Effector memory CD4-positive, alpha-beta T cell (primary cell): ENCODE measurements at regions not wholly inside any gene's neighbourhood (a gene's known extent, or its start where the extent isn't known, plus 50 kb on each side); places are given as distances from the start of the nearest gene placed in this dataset.

ENCODE experiments used
- DNase-seq, 3 donors: peaks; one replicate each; pipeline ENCODE4 v3.0.0-alpha.2; 2020
- H3K27ac ChIP-seq: 2 replicates; pipeline ENCODE4 v1.7.0; 2013; ENCODE audit warnings: mild to moderate bottlenecking, low read length, moderate library complexity; ENCODE audit not compliant: insufficient read depth, poor library complexity, severe bottlenecking
- H3K27me3 ChIP-seq: replicated peaks from 2 replicates; pipeline ENCODE4 v1.7.0; 2013; ENCODE audit warnings: mild to moderate bottlenecking, low read length; ENCODE audit not compliant: insufficient read depth, control insufficient read depth, poor library complexity, severe bottlenecking
- H3K36me3 ChIP-seq: 2 replicates; pipeline ENCODE4 v1.7.0; 2013; ENCODE audit warnings: mild to moderate bottlenecking, low read length, moderate library complexity; ENCODE audit not compliant: control insufficient read depth, insufficient read depth
- H3K4me1 ChIP-seq: 2 replicates; pipeline ENCODE4 v1.7.0; 2013; ENCODE audit warnings: low read length, mild to moderate bottlenecking; ENCODE audit not compliant: control insufficient read depth, insufficient read depth, poor library complexity, severe bottlenecking
- H3K4me3 ChIP-seq: 2 replicates; pipeline ENCODE4 v1.7.0; 2013; ENCODE audit warnings: low read length, low read depth, mild to moderate bottlenecking; ENCODE audit not compliant: insufficient read depth, poor library complexity, severe bottlenecking
- H3K9me3 ChIP-seq: 2 replicates; pipeline ENCODE4 v1.7.0; 2013; ENCODE audit warnings: mild to moderate bottlenecking, low read length, moderate library complexity; ENCODE audit not compliant: control insufficient read depth

GRCh38 chr15:93150910-93151881, 62.2 kb upstream of the RGMA start:
- DNase-seq, result no peak
- no peak overlapping the region for H3K27ac ChIP-seq
- H3K4me3 ChIP-seq, result no peak overlapping the region

GRCh38 chr15:93146601-93147000, 57.6 kb upstream of the RGMA start:
- no peak for DNase-seq
- no peak overlapping the region for H3K4me3 ChIP-seq
- no peaks in the 10 kb centered on the region for H3K36me3 ChIP-seq
- H3K27ac ChIP-seq, result no peak overlapping the region
- no peaks in the 10 kb centered on the region for H3K27me3 ChIP-seq
- H3K4me1 ChIP-seq, result peaks cover 2% of the 10 kb centered on the region
- H3K9me3 ChIP-seq, result no peaks in the 10 kb centered on the region

More at GRCh38 chr15:93150910-93151881, 62.2 kb upstream of the RGMA start:
- no peaks in the 10 kb centered on the region for H3K9me3 ChIP-seq
- H3K36me3 ChIP-seq, result no peaks in the 10 kb centered on the region
- no peaks in the 10 kb centered on the region for H3K27me3 ChIP-seq
- peaks cover 11% of the 10 kb centered on the region for H3K4me1 ChIP-seq

GRCh38 chr15:93146196-93146595, 57.2 kb upstream of the RGMA start:
- no peak overlapping the region for H3K4me3 ChIP-seq
- H3K27ac ChIP-seq, result no peak overlapping the region
- H3K9me3 ChIP-seq, result no peaks in the 10 kb centered on the region
- no peak for DNase-seq
- no peaks in the 10 kb centered on the region for H3K27me3 ChIP-seq
- no peaks in the 10 kb centered on the region for H3K36me3 ChIP-seq
- H3K4me1 ChIP-seq, result no peaks in the 10 kb centered on the region

- Histone ChIP-seq H3K27me3 (no peaks in the 10 kb centered on the region), H3K4me1 (no peaks in the 10 kb centered on the region), H3K36me3 (no peaks in the 10 kb centered on the region), H3K4me3 (no peak overlapping the region), H3K27ac (no peak overlapping the region), H3K9me3 (no peaks in the 10 kb centered on the region)
- no peak for DNase-seq
Observed at GRCh38 chr15:93144463-93145236, 55.6 kb upstream of the RGMA start.

GRCh38 chr15:93143186-93143585, 54.2 kb upstream of the RGMA start:
- no peaks in the 10 kb centered on the region for H3K36me3 ChIP-seq
- no peaks in the 10 kb centered on the region for H3K27me3 ChIP-seq
- no peaks in the 10 kb centered on the region for H3K9me3 ChIP-seq
- H3K4me1 ChIP-seq, result no peaks in the 10 kb centered on the region
- DNase-seq, result no peak
- H3K27ac ChIP-seq, result no peak overlapping the region
- no peak overlapping the region for H3K4me3 ChIP-seq

GRCh38 chr15:93141371-93141794, 52.4 kb upstream of the RGMA start:
- Histone ChIP-seq H3K36me3 (no peaks in the 10 kb centered on the region), H3K4me1 (no peaks in the 10 kb centered on the region), H3K27me3 (no peaks in the 10 kb centered on the region), H3K4me3 (peak overlapping the region; percentile 26), H3K9me3 (no peaks in the 10 kb centered on the region), H3K27ac (no peak overlapping the region)
- peak in 2 of 3 donors; percentile 12 to 46 for DNase-seq

GRCh38 chr15:93139436-93139835, 50.4 kb upstream of the RGMA start:
- Histone ChIP-seq H3K4me1 (no peaks in the 10 kb centered on the region), H3K27ac (no peak overlapping the region), H3K9me3 (no peaks in the 10 kb centered on the region), H3K4me3 (no peak overlapping the region), H3K27me3 (no peaks in the 10 kb centered on the region), H3K36me3 (no peaks in the 10 kb centered on the region)
- DNase-seq, result no peak

- H3K36me3 ChIP-seq, result no peaks in the 10 kb centered on the region
- H3K27me3 ChIP-seq, result no peaks in the 10 kb centered on the region
- no peak for DNase-seq
- no peaks in the 10 kb centered on the region for H3K4me1 ChIP-seq
- no peak overlapping the region for H3K27ac ChIP-seq
- H3K4me3 ChIP-seq, result no peak overlapping the region
- H3K9me3 ChIP-seq, result no peaks in the 10 kb centered on the region
Observed at GRCh38 chr15:93138681-93139250, 49.8 kb upstream of the RGMA start.
